ENCODE measurements at regions not wholly inside any gene's neighbourhood (a gene's known extent, or its start where the extent isn't known, plus 50 kb on each side); places are given as distances from the start of the nearest gene placed in this dataset.

GRCh38 chr2:58974881-58975280 lies 733.8 kb upstream of the FANCL start:
- 50% methylated on average over 7 of the region's 7 CpGs for WGBS (ENCODE audit: insufficient coverage, insufficient replicate concordance, low lambda C conversion rate, missing lambda C conversion rate)
- Histone ChIP-seq H4K20me1 (ENCODE audit: control insufficient read depth, insufficient read depth) (no peaks in the 10 kb centered on the region), H2AFZ (ENCODE audit: control insufficient read depth, low read depth, low read length) (no peak overlapping the region), H3K27me3 (replicated peaks in 1 of 2; ENCODE audit: control insufficient read depth in 2 of 2, insufficient read depth in 2 of 2, low read length in 1 of 2) (no peaks in the 10 kb centered on the region; a peak in 1 of 4 replicates), H3K36me3 (ENCODE audit: control insufficient read depth in 2 of 2, insufficient read depth in 2 of 2, low read length in 1 of 2) (no peaks in the 10 kb centered on the region), H3K79me2 (ENCODE audit: control insufficient read depth, insufficient read depth, low read length) (no peaks in the 10 kb centered on the region), H3K4me3 (no peak overlapping the region), H3K9ac (ENCODE audit: control insufficient read depth, insufficient read depth, low read length) (no peak overlapping the region), H3K27ac (ENCODE audit: control insufficient read depth, insufficient read depth) (no peak overlapping the region), H3K4me2 (ENCODE audit: control insufficient read depth, insufficient read depth) (no peak overlapping the region), H3K4me1 (ENCODE audit: control insufficient read depth, insufficient read depth, low read length) (no peaks in the 10 kb centered on the region), H3K9me3 (replicated peaks; ENCODE audit: control insufficient read depth, insufficient read depth, low read length) (no peaks in the 10 kb centered on the region)
- ChIA-PET POLR2A (interaction anchor here (0.7 kb wide), 1 partner anchor 28 kb away, joined by 3 read pairs; no protein-coding TSS in a partner anchor), SMC1A (ENCODE audit: uncharacterized antibody, unreplicated experiment) (no interaction called here), CTCF (no interaction called here), RAD21 (ENCODE audit: unreplicated experiment) (no interaction called here)
- no TSS peak for BruUV-seq (replicated peaks)
- DNase-seq (ENCODE audit: low read depth, low spot score) (no peak), ATAC-seq (no peak), FAIRE-seq (no peak)
- TF ChIP-seq NR2C2 (IDR thresholded peaks at IDR 0.05; ENCODE audit: borderline replicate concordance, control insufficient read depth, insufficient read length, low read depth), result no peak
- no peak for TF ChIP-seq BRCA1 (IDR thresholded peaks at IDR 0.05; ENCODE audit: low read depth, low read length)
- in situ Hi-C loops (cut with MboI) (no loop called here), intact Hi-C loops (cut with micrococcal nuclease; ENCODE audit: unreplicated experiment) (no loop called here)

DNA sequence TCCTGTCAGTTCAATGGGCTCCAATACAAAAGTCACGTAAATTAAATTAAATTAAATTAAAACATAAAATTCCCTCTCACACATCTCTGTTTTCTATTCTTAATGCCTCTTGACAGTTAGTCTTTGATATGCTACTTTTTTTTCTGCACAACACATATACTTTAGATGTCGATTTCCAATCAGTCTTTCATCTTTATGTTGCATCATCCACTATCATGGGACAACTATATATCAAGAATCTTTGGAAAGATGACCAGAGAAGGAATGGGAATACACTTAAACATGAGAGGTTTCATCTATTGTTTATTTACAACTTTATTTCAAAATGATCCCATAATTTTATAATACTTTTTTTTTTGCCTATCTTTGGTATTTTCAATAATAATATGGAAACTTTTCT lies 733.3 kb upstream of the FANCL start:
- 32% methylated on average over 2 of the region's 2 CpGs for WGBS (ENCODE audit: insufficient coverage, insufficient replicate concordance, low lambda C conversion rate, missing lambda C conversion rate)
- no peak for DNase-seq (ENCODE audit: low read depth, low spot score)
- H3K27me3 ChIP-seq (replicated peaks in 1 of 2; ENCODE audit: control insufficient read depth in 2 of 2, insufficient read depth in 2 of 2, low read length in 1 of 2), result no peaks in the 10 kb centered on the region; a peak in 1 of 4 replicates

More for the DNA sequence above, 733.3 kb upstream of the FANCL start:
- intact Hi-C loops (cut with micrococcal nuclease; ENCODE audit: unreplicated experiment), result no loop called here
- in situ Hi-C loops (cut with MboI), result no loop called here
- no peak for TF ChIP-seq ZBTB4 (CRISPR knock-in tag; IDR thresholded peaks at IDR 0.05)
- no peak for TF ChIP-seq ZBTB33 (IDR thresholded peaks at IDR 0.05)
- TF ChIP-seq KAT2A (conservative IDR thresholded peaks at IDR 0.05; ENCODE audit: control insufficient read depth, low read depth, low read length), result no peak
- no peak for TF ChIP-seq SKIL (IDR thresholded peaks at IDR 0.05; ENCODE audit: low read depth, poor library complexity, severe bottlenecking)
- no peak for FAIRE-seq
- no peaks in the 10 kb centered on the region for H3K4me1 ChIP-seq (ENCODE audit: control insufficient read depth, insufficient read depth, low read length)
- ATAC-seq, result no peak
- no peak overlapping the region for H3K4me2 ChIP-seq (ENCODE audit: control insufficient read depth, insufficient read depth)
- H3K9ac ChIP-seq (ENCODE audit: control insufficient read depth, insufficient read depth, low read length), result no peak overlapping the region
- ChIA-PET SMC1A (ENCODE audit: uncharacterized antibody, unreplicated experiment) (no interaction called here), CTCF (no interaction called here), RAD21 (ENCODE audit: unreplicated experiment) (no interaction called here), POLR2A (no interaction called here)
- no peak overlapping the region for H3K4me3 ChIP-seq
- H3K79me2 ChIP-seq (ENCODE audit: control insufficient read depth, insufficient read depth, low read length), result no peaks in the 10 kb centered on the region
- H2AFZ ChIP-seq (ENCODE audit: control insufficient read depth, low read depth, low read length), result no peak overlapping the region
- H3K27ac ChIP-seq (ENCODE audit: control insufficient read depth, insufficient read depth), result no peak overlapping the region
- H3K9me3 ChIP-seq (replicated peaks; ENCODE audit: control insufficient read depth, insufficient read depth, low read length), result no peaks in the 10 kb centered on the region
- no TSS peak for BruUV-seq (replicated peaks)
- H4K20me1 ChIP-seq (ENCODE audit: control insufficient read depth, insufficient read depth), result no peaks in the 10 kb centered on the region
- H3K36me3 ChIP-seq (ENCODE audit: control insufficient read depth in 2 of 2, insufficient read depth in 2 of 2, low read length in 1 of 2), result no peaks in the 10 kb centered on the region

Data from GM12878 (cell line).